H1 (cell line): ENCODE measurements at regions not wholly inside any gene's neighbourhood (a gene's known extent, or its start where the extent isn't known, plus 50 kb on each side); places are given as distances from the start of the nearest gene placed in this dataset.

Source experiments
- CTCF ChIA-PET: fragments of 300-600 bp; sonication (Branson Sonifier 250); formaldehyde crosslinking; loops from one replicate; lab custom pipeline; 2021; ENCODE audit not compliant: partially characterized antibody; lab: Charles Lee
- POLR2A ChIA-PET: fragments of 300-600 bp; sonication (Branson Sonifier 250); formaldehyde crosslinking; loops from one replicate; lab custom pipeline; 2021; ENCODE audit warnings: inconsistent platforms; ENCODE audit not compliant: partially characterized antibody; lab: Charles Lee
- DNase-seq, 2 experiments: peaks; one replicate each; pipeline versions ENCODE4 v3.0.0 to v3.0.0-alpha.2; 2010 to 2022; ENCODE audit warnings: low spot score in 2 of 2, low read depth in 1 of 2, mixed read lengths in 1 of 2
- FAIRE-seq: peaks from 2 replicates; lab custom pipeline; 2011; peaks lifted over from hg19 to GRCh38; lab: Jason Lieb, UNC
- H2AFZ ChIP-seq: 2 replicates; pipeline ENCODE4 v1.8.1; 2012; ENCODE audit warnings: low read length, inconsistent platforms
- H2AK5ac ChIP-seq: 2 replicates; pipeline ENCODE4 v1.6.1; 2013; ENCODE audit warnings: low read depth, low read length
- H2BK120ac ChIP-seq: replicated peaks from 2 replicates; pipeline ENCODE3; 2013; ENCODE audit warnings: low read depth, low read length, inconsistent platforms
- H2BK12ac ChIP-seq: 2 replicates; pipeline ENCODE4 v1.6.1; 2013; ENCODE audit warnings: low read depth, low read length
- H2BK15ac ChIP-seq: 2 replicates; pipeline ENCODE4 v1.6.1; 2013; ENCODE audit warnings: low read length
- H2BK20ac ChIP-seq: 2 replicates; pipeline ENCODE4 v1.6.1; 2013; ENCODE audit warnings: low read length
- H2BK5ac ChIP-seq: 2 replicates; pipeline ENCODE4 v1.6.1; 2013; ENCODE audit warnings: low read depth, low read length
- H3K14ac ChIP-seq: 2 replicates; pipeline ENCODE4 v1.6.1; 2013; ENCODE audit warnings: inconsistent platforms; ENCODE audit not compliant: insufficient read length
- H3K18ac ChIP-seq: 2 replicates; pipeline ENCODE4 v1.6.1; 2013; ENCODE audit warnings: low read length; ENCODE audit errors: extremely low read depth
- H3K23ac ChIP-seq: 2 replicates; pipeline ENCODE4 v1.6.1; 2013; ENCODE audit warnings: inconsistent platforms; ENCODE audit not compliant: insufficient read length
- H3K23me2 ChIP-seq: 2 replicates; pipeline ENCODE4 v1.6.1; 2013; ENCODE audit warnings: low read depth, low read length
- H3K27ac ChIP-seq: 2 replicates; pipeline ENCODE4 v1.6.1; 2011; ENCODE audit warnings: low read depth, low read length, inconsistent platforms
- H3K27me3 ChIP-seq, 4 experiments: replicated peaks in 1 of 4; 1 replicate in 1 of 4; 2 replicates in 3 of 4; pipeline versions ENCODE4 v1.6.1 to v1.8.1; 2011 to 2013; ENCODE audit warnings: low read length in 3 of 4, mild to moderate bottlenecking in 3 of 4, inconsistent platforms in 2 of 4, mixed read lengths in 2 of 4, moderate library complexity in 1 of 4; ENCODE audit not compliant: control insufficient read depth in 3 of 4, insufficient read depth in 3 of 4; ENCODE audit errors: extremely low read depth in 1 of 4
- H3K36me3 ChIP-seq, 4 experiments: 2 replicates each; pipeline versions ENCODE4 v1.6.1 to v1.8.1; 2011 to 2013; ENCODE audit warnings: mild to moderate bottlenecking in 4 of 4, low read length in 3 of 4, moderate library complexity in 2 of 4, control low read depth in 1 of 4, inconsistent platforms in 1 of 4; ENCODE audit not compliant: insufficient read depth in 4 of 4, control insufficient read depth in 2 of 4
- H3K4ac ChIP-seq: replicated peaks from 2 replicates; pipeline ENCODE3; 2013; ENCODE audit warnings: low read length, low read depth, mixed read lengths, inconsistent platforms; ENCODE audit not compliant: insufficient read length
- H3K4me1 ChIP-seq, 4 experiments: replicated peaks in 1 of 4; 1 replicate in 1 of 4; 2 replicates in 3 of 4; pipeline versions ENCODE4 v1.6.1 to v1.8.1; 2011 to 2013; ENCODE audit warnings: low read length in 3 of 4, inconsistent platforms in 2 of 4, mixed read lengths in 1 of 4; ENCODE audit not compliant: insufficient read depth in 4 of 4, control insufficient read depth in 3 of 4
- H3K4me2 ChIP-seq, 2 experiments: 2 replicates each; pipeline versions ENCODE4 v1.6.1 to v1.8.1; 2011 to 2013; ENCODE audit warnings: low read depth in 2 of 2, low read length in 2 of 2, control low read depth in 1 of 2, inconsistent platforms in 1 of 2, mild to moderate bottlenecking in 1 of 2; ENCODE audit not compliant: insufficient read depth in 1 of 2
- H3K4me3 ChIP-seq, 4 experiments: fragments of 200-600, 300-600 bp in 1 of 4; sonication (generic), shearing (Covaris generic), sonication (Bioruptor Twin) in 1 of 4; 2 replicates each; pipeline versions ENCODE4 v1.5.1 to v1.8.1; 2011 to 2016; ENCODE audit warnings: low read length in 4 of 4, low read depth in 3 of 4, control low read depth in 2 of 4, inconsistent platforms in 2 of 4, mild to moderate bottlenecking in 2 of 4, mixed read lengths in 1 of 4, moderate library complexity in 1 of 4; ENCODE audit not compliant: insufficient read depth in 2 of 4; ENCODE audit errors: extremely low read depth in 1 of 4
- H3K56ac ChIP-seq: replicated peaks from 2 replicates; pipeline ENCODE3; 2013; ENCODE audit warnings: low read depth, mild to moderate bottlenecking, mixed read lengths, low read length, inconsistent platforms; ENCODE audit not compliant: insufficient read length
- H3K79me1 ChIP-seq: 2 replicates; pipeline ENCODE4 v1.6.1; 2013; ENCODE audit warnings: low read depth, low read length, control low read depth
- H3K79me2 ChIP-seq, 2 experiments: 2 replicates each; pipeline versions ENCODE4 v1.6.1 to v1.8.1; 2012 to 2013; ENCODE audit warnings: low read length in 2 of 2, mild to moderate bottlenecking in 2 of 2, inconsistent platforms in 1 of 2; ENCODE audit not compliant: insufficient read depth in 2 of 2, control insufficient read depth in 1 of 2
- H3K9ac ChIP-seq, 4 experiments: replicated peaks in 1 of 4; 1 replicate in 1 of 4; 2 replicates in 3 of 4; pipeline versions ENCODE4 v1.6.1 to v1.8.1; 2011 to 2013; ENCODE audit warnings: low read depth in 3 of 4, low read length in 3 of 4, control low read depth in 2 of 4, mild to moderate bottlenecking in 2 of 4, moderate library complexity in 2 of 4, inconsistent platforms in 1 of 4; ENCODE audit errors: extremely low read depth in 1 of 4
- H3K9me3 ChIP-seq, 2 experiments: 2 replicates each; pipeline versions ENCODE4 v1.6.1 to v1.8.1; 2012 to 2013; ENCODE audit warnings: mild to moderate bottlenecking in 2 of 2, moderate library complexity in 2 of 2, control low read depth in 1 of 2, inconsistent platforms in 1 of 2, low read depth in 1 of 2, low read length in 1 of 2, mixed read lengths in 1 of 2; ENCODE audit not compliant: insufficient read depth in 2 of 2
- H4K20me1 ChIP-seq, 2 experiments: replicated peaks in 1 of 2; 2 replicates each; pipeline versions ENCODE3 to v1.8.1; 2011 to 2013; ENCODE audit warnings: inconsistent platforms in 2 of 2, low read length in 2 of 2, mild to moderate bottlenecking in 1 of 2; ENCODE audit not compliant: insufficient read depth in 2 of 2, control insufficient read depth in 1 of 2
- H4K5ac ChIP-seq: 2 replicates; pipeline ENCODE4 v1.6.1; 2013; ENCODE audit warnings: low read length, low read depth, mixed read lengths, inconsistent platforms; ENCODE audit not compliant: insufficient read length
- H4K8ac ChIP-seq: 2 replicates; pipeline ENCODE4 v1.8.0; 2013; ENCODE audit warnings: mild to moderate bottlenecking, moderate library complexity, low read length, inconsistent platforms; ENCODE audit not compliant: insufficient read depth; ENCODE audit errors: extremely low read depth
- H4K91ac ChIP-seq: replicated peaks from 2 replicates; pipeline ENCODE3; 2013; ENCODE audit warnings: low read length, mixed read lengths, inconsistent platforms; ENCODE audit not compliant: insufficient read length
- CBX5 ChIP-seq: fragments of 300-800, 300-1000 bp; sonication (generic); IDR thresholded peaks from 2 replicates; pipeline ENCODE4 v1.7.1; 2016; ENCODE audit warnings: antibody characterized with exemption, low read length, low read depth
- WGBS, 2 experiments: shearing (Covaris generic) in 1 of 2; methylation state at CpG; one replicate each; pipeline versions ENCODE4 v1.1.6 to v1.1.7; 2013 to 2015; ENCODE audit warnings: low lambda C conversion rate in 2 of 2, mixed read lengths in 2 of 2, inconsistent platforms in 1 of 2, low coverage in 1 of 2, missing lambda C conversion rate in 1 of 2; ENCODE audit not compliant: insufficient replicate concordance in 2 of 2, insufficient coverage in 1 of 2, insufficient read length in 1 of 2; ENCODE audit errors: extremely low coverage in 1 of 2, missing lambda C conversion rate in 1 of 2; 5-methylcytosine and 5-hydroxymethylcytosine counted together

DNA sequence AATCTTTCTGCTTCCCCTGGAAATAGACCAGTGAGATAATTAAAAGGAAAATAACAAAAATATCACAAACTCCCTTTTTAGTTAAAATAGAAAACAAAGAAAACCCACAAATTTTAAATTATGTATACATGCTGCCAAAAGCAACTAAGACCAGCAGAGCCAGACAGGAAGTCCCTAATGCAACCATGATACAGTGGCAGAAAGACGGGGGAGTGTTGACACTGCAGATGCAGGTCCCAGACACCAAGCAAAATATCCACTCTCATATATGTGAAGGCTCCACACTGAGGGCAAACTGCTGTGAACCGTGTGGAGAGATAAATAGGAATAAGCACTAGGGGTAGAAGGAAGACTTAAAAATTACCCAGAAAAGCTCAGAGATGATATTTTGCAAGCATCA lies 401.0 kb downstream of the BTG1 start:
- no peak overlapping the region for H3K4ac ChIP-seq
- no peak overlapping the region for H2AK5ac ChIP-seq
- no peak overlapping the region for H3K27ac ChIP-seq
- H4K20me1 ChIP-seq: no peaks in the 10 kb centered on the region
- H3K9ac ChIP-seq: no peak overlapping the region
- H4K91ac ChIP-seq: no peak overlapping the region
- 89% methylated on average over 2 of the region's 2 CpGs; no CpG with 5 or more reads in 1 of the 2 experiments for WGBS, 2 experiments
- H3K4me3 ChIP-seq: no peak overlapping the region
- H2AFZ ChIP-seq: no peak overlapping the region; the same call in 1 of the 2 replicates
- H2BK5ac ChIP-seq: no peak overlapping the region
- no peak for FAIRE-seq
- no peak overlapping the region for H2BK12ac ChIP-seq
- no peak overlapping the region for H3K14ac ChIP-seq
- no peak for TF ChIP-seq CBX5
- H3K79me1 ChIP-seq: no peaks in the 10 kb centered on the region
- no peak overlapping the region for H4K8ac ChIP-seq
- peaks cover 0 to 1% (median 0%) of the 10 kb centered on the region in 4 experiments; a peak in 1 of 7 replicates for H3K27me3 ChIP-seq
- no peaks in the 10 kb centered on the region for H3K79me2 ChIP-seq
- H3K23ac ChIP-seq: no peak overlapping the region
- CTCF ChIA-PET: no interaction called here
- H3K36me3 ChIP-seq: no peaks in the 10 kb centered on the region
- no peak overlapping the region for H4K5ac ChIP-seq
- no peak overlapping the region for H3K4me2 ChIP-seq
- peaks cover 0 to 6% (median 3%) of the 10 kb centered on the region in 4 experiments; a peak in 3 of 7 replicates for H3K4me1 ChIP-seq
- H3K9me3 ChIP-seq: no peaks in the 10 kb centered on the region
- H2BK15ac ChIP-seq: no peak overlapping the region
- H3K23me2 ChIP-seq: no peaks in the 10 kb centered on the region
- H3K56ac ChIP-seq: no peak overlapping the region
- H2BK120ac ChIP-seq: no peak overlapping the region
- H2BK20ac ChIP-seq: no peak overlapping the region
- no peak for DNase-seq
- POLR2A ChIA-PET: no interaction called here
- H3K18ac ChIP-seq: no peak overlapping the region
